ENCODE measurements at regions not wholly inside any gene's neighbourhood (a gene's known extent, or its start where the extent isn't known, plus 50 kb on each side); places are given as distances from the start of the nearest gene placed in this dataset.

DNA sequence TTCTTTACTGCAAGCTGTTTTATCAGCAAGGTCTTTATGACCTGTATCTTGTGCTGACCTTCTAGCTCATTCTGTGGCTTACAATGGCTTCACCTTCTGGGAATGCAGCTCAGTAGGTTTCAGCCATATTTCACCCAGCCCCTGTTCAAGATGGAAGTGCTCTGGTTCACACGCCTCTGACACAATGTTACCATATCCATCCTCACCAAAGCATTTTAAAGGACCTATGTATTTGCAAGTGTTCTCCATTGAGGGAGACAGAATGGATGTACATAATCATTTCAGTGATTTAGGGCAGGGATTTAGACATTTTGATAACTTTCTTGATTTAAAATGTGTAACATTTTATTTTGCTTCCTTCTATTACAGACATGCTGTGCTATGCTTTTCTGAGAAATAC, 182.3 kb upstream of the FN1 start:
- TF ChIP-seq SPI1 (IDR thresholded peaks at IDR 0.05; ENCODE audit: borderline replicate concordance, low read depth) (no peak), POLR2AphosphoS5 (IDR thresholded peaks at IDR 0.05; ENCODE audit: low read depth) (no peak), GABPA (IDR thresholded peaks at IDR 0.05; ENCODE audit: low read depth) (no peak)
- TF ChIP-seq, protein P1, sequence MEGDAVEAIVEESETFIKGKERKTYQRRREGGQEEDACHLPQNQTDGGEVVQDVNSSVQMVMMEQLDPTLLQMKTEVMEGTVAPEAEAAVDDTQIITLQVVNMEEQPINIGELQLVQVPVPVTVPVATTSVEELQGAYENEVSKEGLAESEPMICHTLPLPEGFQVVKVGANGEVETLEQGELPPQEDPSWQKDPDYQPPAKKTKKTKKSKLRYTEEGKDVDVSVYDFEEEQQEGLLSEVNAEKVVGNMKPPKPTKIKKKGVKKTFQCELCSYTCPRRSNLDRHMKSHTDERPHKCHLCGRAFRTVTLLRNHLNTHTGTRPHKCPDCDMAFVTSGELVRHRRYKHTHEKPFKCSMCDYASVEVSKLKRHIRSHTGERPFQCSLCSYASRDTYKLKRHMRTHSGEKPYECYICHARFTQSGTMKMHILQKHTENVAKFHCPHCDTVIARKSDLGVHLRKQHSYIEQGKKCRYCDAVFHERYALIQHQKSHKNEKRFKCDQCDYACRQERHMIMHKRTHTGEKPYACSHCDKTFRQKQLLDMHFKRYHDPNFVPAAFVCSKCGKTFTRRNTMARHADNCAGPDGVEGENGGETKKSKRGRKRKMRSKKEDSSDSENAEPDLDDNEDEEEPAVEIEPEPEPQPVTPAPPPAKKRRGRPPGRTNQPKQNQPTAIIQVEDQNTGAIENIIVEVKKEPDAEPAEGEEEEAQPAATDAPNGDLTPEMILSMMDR (IDR thresholded peaks at IDR 0.05; ENCODE audit: insufficient read depth, low read length): no peak

Data from HL-60 (cell line).